Transverse colon (tissue), 4 donors: ENCODE measurements at regions not wholly inside any gene's neighbourhood (a gene's known extent, or its start where the extent isn't known, plus 50 kb on each side); places are given as distances from the start of the nearest gene placed in this dataset.
"Not testable (repeated sequence)": the region's sequence is repeated elsewhere in the genome, so short reads cannot be mapped to it uniquely, and the experiment has no call there.

Source experiments
- DNase-seq: peaks from one replicate; pipeline ENCODE4 v3.0.0-alpha.2; 2019
- H3K27ac ChIP-seq, 4 donors: fragments of 200-600 bp; sonication (generic); 2 replicates each; pipeline ENCODE4 v1.5.1; 2016 to 2018; ENCODE audit warnings: inconsistent platforms in 4 of 4
- H3K27me3 ChIP-seq: fragments of 200-600 bp; sonication (generic); 2 replicates; pipeline ENCODE4 v1.5.1; 2017; ENCODE audit warnings: inconsistent platforms
- H3K36me3 ChIP-seq, 4 donors: fragments of 200-600 bp; sonication (generic); 2 replicates each; pipeline ENCODE4 v1.5.1; 2017 to 2019; ENCODE audit warnings: inconsistent platforms in 4 of 4
- H3K4me1 ChIP-seq, 4 donors: fragments of 200-600 bp; sonication (generic); 2 replicates each; pipeline ENCODE4 v1.5.1; 2017 to 2020; ENCODE audit warnings: inconsistent platforms in 4 of 4
- H3K4me3 ChIP-seq, 4 donors: fragments of 200-600 bp; sonication (generic); 1 replicate in 1 of 4; 2 replicates in 3 of 4; pipeline versions ENCODE4 v1.5.1 to v1.6.1; 2017 to 2019; ENCODE audit warnings: inconsistent platforms in 4 of 4
- H3K9me3 ChIP-seq, 2 donors: fragments of 200-600 bp; sonication (generic); 2 replicates each; pipeline ENCODE4 v1.5.1; 2017 to 2019; ENCODE audit warnings: inconsistent platforms in 2 of 2
- EP300 ChIP-seq: sonication (generic); formaldehyde crosslinking; IDR thresholded peaks from one replicate; pipeline ENCODE4 v1.6.1; 2017; ENCODE audit warnings: antibody characterized with exemption, low read depth
- POLR2A ChIP-seq: fragments of 450-650 bp; IDR thresholded peaks from one replicate; pipeline ENCODE4 v1.6.1; 2016; ENCODE audit warnings: antibody characterized with exemption, mild to moderate bottlenecking, moderate library complexity
- POLR2AphosphoS5 ChIP-seq, 3 donors: sonication (generic); formaldehyde crosslinking; IDR thresholded peaks; one replicate each; pipeline ENCODE4 v1.6.1; 2016; ENCODE audit warnings: antibody characterized with exemption in 3 of 3
- WGBS, 2 donors: methylation state at CpG; one replicate each; pipeline ENCODE4 v1.1.5; 2018; ENCODE audit warnings: low coverage in 1 of 2; 5-methylcytosine and 5-hydroxymethylcytosine counted together
- in situ Hi-C, 4 donors: fragments of 200-750 bp; cut with MboI; loops; one replicate each; pipeline versions ENCODE4 v1.15.0 to v1.15.1; 2017; ENCODE audit warnings: low sequenced_read_pairs in 3 of 4, low pct_ligation_motif_present in 1 of 4, low pct_unique_long_range_greater_than_20kb in 1 of 4
- intact Hi-C: fragments of 100-400 bp; cut with DNase I; formaldehyde crosslinking; loops from one replicate; pipeline ENCODE4 v1.15.1; 2023; ENCODE audit warnings: low total_unique reads
- TF ChIP-seq, protein P1 (sequence below), 5 experiments: fragments of 200-600 bp in 3 of 5; fragments of 450-650 bp in 2 of 5; sonication (generic) in 3 of 5; IDR thresholded peaks; 1 replicate in 2 of 5; 2 replicates in 3 of 5; pipeline ENCODE4 v1.5.1; 2016 to 2017; ENCODE audit warnings: antibody characterized with exemption in 5 of 5, inconsistent platforms in 3 of 5, mild to moderate bottlenecking in 2 of 5, moderate library complexity in 1 of 5

GRCh38 chr22:16730894-16731293 is 94.3 kb downstream of the XKR3 start:
- H3K4me1 ChIP-seq, intact Hi-C loops, H3K9me3 ChIP-seq, H3K36me3 ChIP-seq, H3K4me3 ChIP-seq, in situ Hi-C loops, DNase-seq, H3K27ac ChIP-seq, H3K27me3 ChIP-seq: not testable (repeated sequence)
- WGBS, 2 donors: 90 to 95% methylated on average over 4 of the region's 4 CpGs

DNA sequence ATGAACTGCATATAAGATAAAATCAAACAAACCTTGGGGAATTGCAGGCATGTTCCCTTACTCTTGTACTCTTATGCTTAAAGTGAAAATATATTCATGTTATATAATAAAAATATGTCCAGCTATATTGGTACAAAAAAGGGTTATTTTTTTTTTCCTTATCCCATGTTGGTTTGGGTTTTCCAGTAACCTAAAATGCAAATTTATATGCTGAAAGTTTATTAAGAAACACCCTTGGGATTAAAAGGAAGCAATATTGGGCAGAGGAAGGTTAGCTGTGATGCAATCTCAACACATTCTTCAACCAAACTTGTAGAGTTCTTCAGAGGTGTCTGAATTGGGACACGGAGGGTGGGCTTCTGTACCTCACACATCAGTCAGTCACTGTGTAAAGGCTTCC is 97.7 kb downstream of the XKR3 start:
- H3K4me1 ChIP-seq, intact Hi-C loops, H3K27ac ChIP-seq, H3K27me3 ChIP-seq, H3K9me3 ChIP-seq, H3K36me3 ChIP-seq, DNase-seq, in situ Hi-C loops, H3K4me3 ChIP-seq: not testable (repeated sequence)
- 36 to 67% methylated on average over 1 of the region's 1 CpG for WGBS, 2 donors

DNA sequence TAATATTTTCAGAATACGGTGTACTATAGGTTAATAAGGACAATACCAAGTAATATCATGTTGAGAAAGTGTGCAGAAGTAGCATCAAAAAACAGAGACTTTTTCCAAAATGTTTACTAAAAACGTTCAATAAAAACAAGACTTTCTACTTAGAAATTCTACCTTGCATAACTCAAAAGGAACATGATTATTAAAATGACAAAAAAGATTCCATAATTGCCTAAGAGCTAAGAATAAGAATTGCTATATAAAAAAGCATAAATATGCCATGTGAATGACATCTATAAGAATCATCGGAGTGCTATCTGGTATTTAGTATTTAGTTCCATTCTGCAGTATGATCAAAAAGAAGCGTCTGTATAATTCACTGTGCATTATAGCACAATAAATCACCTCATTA is 102.0 kb downstream of the XKR3 start:
- 65 to 71% methylated on average over 4 of the region's 4 CpGs for WGBS, 2 donors
- H3K9me3 ChIP-seq, H3K36me3 ChIP-seq, in situ Hi-C loops, DNase-seq, H3K4me3 ChIP-seq, H3K27me3 ChIP-seq, H3K27ac ChIP-seq, H3K4me1 ChIP-seq: not testable (repeated sequence)
- intact Hi-C loops: loop anchor here (5.0 kb wide), 1 partner anchor 224 kb away; no protein-coding TSS in a partner anchor

GRCh38 chr22:16722564-16722963 is 102.6 kb downstream of the XKR3 start:
- H3K27ac ChIP-seq, H3K36me3 ChIP-seq, H3K4me1 ChIP-seq, DNase-seq, H3K9me3 ChIP-seq, in situ Hi-C loops, H3K27me3 ChIP-seq, H3K4me3 ChIP-seq: not testable (repeated sequence)
- intact Hi-C loops: loop anchor here (5.0 kb wide), 1 partner anchor 225 kb away; no protein-coding TSS in a partner anchor
- WGBS, 2 donors: 22 to 31% methylated on average over 3 of the region's 3 CpGs

DNA sequence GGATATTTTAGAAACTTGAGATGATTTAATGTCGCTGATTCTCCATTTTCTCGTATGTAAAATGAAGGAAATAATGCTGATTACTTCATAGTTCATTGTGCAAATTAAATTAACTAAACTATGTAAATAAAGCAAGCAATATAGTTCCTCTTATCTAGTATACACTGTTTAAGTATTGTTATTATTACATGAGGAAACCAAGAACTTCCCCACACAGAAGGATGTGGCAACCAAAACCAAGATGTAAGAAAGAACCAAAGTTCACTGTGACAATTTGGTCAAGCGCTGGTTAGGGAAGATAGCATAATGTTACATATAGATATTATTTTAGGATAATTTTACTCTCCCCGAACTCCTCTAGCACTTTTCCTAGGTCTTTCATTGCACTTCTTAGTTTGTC is 103.2 kb downstream of the XKR3 start:
- WGBS, 2 donors: 66 to 77% methylated on average over 4 of the region's 4 CpGs
- no peak for DNase-seq

GRCh38 chr22:16717699-16718558 is 107.3 kb downstream of the XKR3 start:
- 50 to 62% methylated on average over 12 to 35 of the region's 35 CpGs for WGBS, 2 donors
- TF ChIP-seq, protein P1, sequence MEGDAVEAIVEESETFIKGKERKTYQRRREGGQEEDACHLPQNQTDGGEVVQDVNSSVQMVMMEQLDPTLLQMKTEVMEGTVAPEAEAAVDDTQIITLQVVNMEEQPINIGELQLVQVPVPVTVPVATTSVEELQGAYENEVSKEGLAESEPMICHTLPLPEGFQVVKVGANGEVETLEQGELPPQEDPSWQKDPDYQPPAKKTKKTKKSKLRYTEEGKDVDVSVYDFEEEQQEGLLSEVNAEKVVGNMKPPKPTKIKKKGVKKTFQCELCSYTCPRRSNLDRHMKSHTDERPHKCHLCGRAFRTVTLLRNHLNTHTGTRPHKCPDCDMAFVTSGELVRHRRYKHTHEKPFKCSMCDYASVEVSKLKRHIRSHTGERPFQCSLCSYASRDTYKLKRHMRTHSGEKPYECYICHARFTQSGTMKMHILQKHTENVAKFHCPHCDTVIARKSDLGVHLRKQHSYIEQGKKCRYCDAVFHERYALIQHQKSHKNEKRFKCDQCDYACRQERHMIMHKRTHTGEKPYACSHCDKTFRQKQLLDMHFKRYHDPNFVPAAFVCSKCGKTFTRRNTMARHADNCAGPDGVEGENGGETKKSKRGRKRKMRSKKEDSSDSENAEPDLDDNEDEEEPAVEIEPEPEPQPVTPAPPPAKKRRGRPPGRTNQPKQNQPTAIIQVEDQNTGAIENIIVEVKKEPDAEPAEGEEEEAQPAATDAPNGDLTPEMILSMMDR (IDR thresholded peaks at IDR 0.05): no peak
- TF ChIP-seq EP300 (no peak), POLR2AphosphoS5 (IDR thresholded peaks at IDR 0.05) (no peak), POLR2A (no peak)
- no peak for DNase-seq
- no peaks in the 10 kb centered on the region for H3K4me1 ChIP-seq
- H3K27me3 ChIP-seq: peaks cover 10% of the 10 kb centered on the region
- in situ Hi-C loops: no loop called here
- no peaks in the 10 kb centered on the region for H3K36me3 ChIP-seq
- H3K9me3 ChIP-seq: no peaks in the 10 kb centered on the region
- no peak overlapping the region for H3K27ac ChIP-seq
- intact Hi-C loops: no loop called here
- no peak overlapping the region for H3K4me3 ChIP-seq

More for the DNA sequence above, 103.2 kb downstream of the XKR3 start:
- Histone ChIP-seq H3K36me3 (no peaks in the 10 kb centered on the region), H3K4me1 (no peaks in the 10 kb centered on the region), H3K4me3 (no peak overlapping the region), H3K27ac (no peak overlapping the region), H3K9me3 (no peaks in the 10 kb centered on the region), H3K27me3 (peaks cover 10% of the 10 kb centered on the region)
- TF ChIP-seq, protein P1 (IDR thresholded peaks at IDR 0.05): no peak
- TF ChIP-seq POLR2A (no peak), EP300 (no peak), POLR2AphosphoS5 (IDR thresholded peaks at IDR 0.05) (no peak)
- intact Hi-C loops: loop anchor here (5.0 kb wide), 1 partner anchor 225 kb away; no protein-coding TSS in a partner anchor
- in situ Hi-C loops: no loop called here

GRCh38 chr22:16714568-16714967 is 110.6 kb downstream of the XKR3 start:
- H3K4me3 ChIP-seq, in situ Hi-C loops, H3K27me3 ChIP-seq, H3K36me3 ChIP-seq, intact Hi-C loops, H3K4me1 ChIP-seq, H3K9me3 ChIP-seq, DNase-seq, H3K27ac ChIP-seq: not testable (repeated sequence)
- WGBS, 2 donors: 0 to 69% methylated on average over 1 to 3 of the region's 3 CpGs

DNA sequence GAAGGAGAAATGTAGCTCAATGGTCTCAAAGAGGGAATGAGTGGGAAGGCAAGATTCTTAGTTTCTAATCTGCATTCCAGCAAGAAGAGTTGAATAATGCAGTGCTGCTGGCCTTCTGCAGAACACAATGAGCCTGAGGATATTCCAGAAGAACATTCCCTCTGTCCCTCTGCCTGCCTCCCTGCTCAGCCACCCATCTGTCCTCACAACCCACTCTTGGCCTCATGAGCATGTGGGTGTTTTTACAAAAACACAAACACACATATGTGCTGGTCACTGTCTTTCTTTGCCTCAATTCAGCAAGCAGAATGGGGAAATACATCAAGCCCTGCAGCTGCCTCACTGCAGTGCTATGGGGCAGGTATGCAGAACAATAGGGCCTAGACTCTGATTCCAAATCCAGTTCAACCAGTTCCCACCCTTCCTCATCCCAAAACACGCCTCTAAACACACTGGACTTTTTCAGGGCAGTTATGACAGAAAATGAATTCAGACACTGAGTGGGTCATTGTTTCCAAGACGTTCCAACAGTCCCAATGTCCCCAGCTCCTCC is 109.8 kb upstream of the CCT8L2 start:
- H3K36me3 ChIP-seq, H3K27ac ChIP-seq, in situ Hi-C loops, intact Hi-C loops, H3K27me3 ChIP-seq, DNase-seq, H3K4me3 ChIP-seq, H3K9me3 ChIP-seq, H3K4me1 ChIP-seq: not testable (repeated sequence)
- 40 to 54% methylated on average over 1 to 2 of the region's 2 CpGs for WGBS, 2 donors
